ENCODE measurements at regions not wholly inside any gene's neighbourhood (a gene's known extent, or its start where the extent isn't known, plus 50 kb on each side); places are given as distances from the start of the nearest gene placed in this dataset.

- H3K4me1 ChIP-seq: no peaks in the 10 kb centered on the region
- Mint-ChIP-seq H3K4me3 (ENCODE audit: unreplicated experiment) (no peak overlapping the region), H3K27ac (ENCODE audit: unreplicated experiment) (no peak overlapping the region), H3K36me3 (ENCODE audit: insufficient read depth, unreplicated experiment) (no peaks in the 10 kb centered on the region), H3K4me1 (ENCODE audit: low read depth, unreplicated experiment) (no peaks in the 10 kb centered on the region), H3K9me3 (ENCODE audit: unreplicated experiment) (no peaks in the 10 kb centered on the region), H3K27me3 (ENCODE audit: insufficient read depth, unreplicated experiment) (peaks cover 9% of the 10 kb centered on the region)
- intact Hi-C loops (cut with micrococcal nuclease; ENCODE audit: unreplicated experiment): no loop called here
- no peaks in the 10 kb centered on the region for H3K27me3 ChIP-seq (replicated peaks; ENCODE audit: control insufficient read depth, insufficient read depth, low read length)
- no peak overlapping the region for H3K4me3 ChIP-seq (ENCODE audit: low read depth, low read length)
- CTCF ChIA-PET: no interaction called here
- POLR2A ChIA-PET: no interaction called here
- BruUV-seq (replicated peaks): no TSS peak
- no peak for DNase-seq
- no peak for TF ChIP-seq CTCF (IDR thresholded peaks at IDR 0.05; ENCODE audit: insufficient read depth in 1 of 2, low read depth in 1 of 2, low read length in 1 of 2, severe bottlenecking in 1 of 2, unreplicated experiment in 1 of 2)
- H3K9me3 ChIP-seq: no peaks in the 10 kb centered on the region
- no peaks in the 10 kb centered on the region for H3K36me3 ChIP-seq (ENCODE audit: control insufficient read depth, insufficient read depth, low read length)
Observed at GRCh38 chr5:143920772-143921171, 108.8 kb downstream of the HMHB1 start.

GRCh38 chr5:143921525-143922311 is 109.8 kb downstream of the HMHB1 start:
- H3K36me3 Mint-ChIP-seq (ENCODE audit: insufficient read depth, unreplicated experiment): no peaks in the 10 kb centered on the region
- no peak overlapping the region for H3K27ac Mint-ChIP-seq (ENCODE audit: unreplicated experiment)
- ChIA-PET POLR2A (no interaction called here), CTCF (no interaction called here)
- no peak for DNase-seq
- no peak overlapping the region for H3K4me3 ChIP-seq (ENCODE audit: low read depth, low read length)
- H3K4me1 Mint-ChIP-seq (ENCODE audit: low read depth, unreplicated experiment): no peaks in the 10 kb centered on the region
- H3K4me3 Mint-ChIP-seq (ENCODE audit: unreplicated experiment): no peak overlapping the region
- peaks cover 4% of the 10 kb centered on the region for H3K27me3 Mint-ChIP-seq (ENCODE audit: insufficient read depth, unreplicated experiment)
- no peaks in the 10 kb centered on the region for H3K9me3 ChIP-seq
- intact Hi-C loops (cut with micrococcal nuclease; ENCODE audit: unreplicated experiment): no loop called here
- TF ChIP-seq CTCF (IDR thresholded peaks at IDR 0.05; ENCODE audit: insufficient read depth in 1 of 2, low read depth in 1 of 2, low read length in 1 of 2, severe bottlenecking in 1 of 2, unreplicated experiment in 1 of 2): no peak
- no peaks in the 10 kb centered on the region for H3K4me1 ChIP-seq
- no peaks in the 10 kb centered on the region for H3K27me3 ChIP-seq (replicated peaks; ENCODE audit: control insufficient read depth, insufficient read depth, low read length)
- no peaks in the 10 kb centered on the region for H3K36me3 ChIP-seq (ENCODE audit: control insufficient read depth, insufficient read depth, low read length)
- no TSS peak for BruUV-seq (replicated peaks)
- no peaks in the 10 kb centered on the region for H3K9me3 Mint-ChIP-seq (ENCODE audit: unreplicated experiment)

GRCh38 chr5:143922718-143923117 is 110.8 kb downstream of the HMHB1 start:
- no peaks in the 10 kb centered on the region for H3K36me3 Mint-ChIP-seq (ENCODE audit: insufficient read depth, unreplicated experiment)
- no peak for DNase-seq
- Histone ChIP-seq H3K4me3 (ENCODE audit: low read depth, low read length) (no peak overlapping the region), H3K27me3 (replicated peaks; ENCODE audit: control insufficient read depth, insufficient read depth, low read length) (no peaks in the 10 kb centered on the region), H3K9me3 (no peaks in the 10 kb centered on the region), H3K4me1 (no peaks in the 10 kb centered on the region), H3K36me3 (ENCODE audit: control insufficient read depth, insufficient read depth, low read length) (no peaks in the 10 kb centered on the region)
- H3K27me3 Mint-ChIP-seq (ENCODE audit: insufficient read depth, unreplicated experiment): peaks cover 4% of the 10 kb centered on the region
- H3K4me1 Mint-ChIP-seq (ENCODE audit: low read depth, unreplicated experiment): no peaks in the 10 kb centered on the region
- intact Hi-C loops (cut with micrococcal nuclease; ENCODE audit: unreplicated experiment): no loop called here
- ChIA-PET CTCF (no interaction called here), POLR2A (no interaction called here)
- no peak overlapping the region for H3K27ac Mint-ChIP-seq (ENCODE audit: unreplicated experiment)
- no TSS peak for BruUV-seq (replicated peaks)
- H3K4me3 Mint-ChIP-seq (ENCODE audit: unreplicated experiment): no peak overlapping the region
- no peak for TF ChIP-seq CTCF (IDR thresholded peaks at IDR 0.05; ENCODE audit: insufficient read depth in 1 of 2, low read depth in 1 of 2, low read length in 1 of 2, severe bottlenecking in 1 of 2, unreplicated experiment in 1 of 2)
- H3K9me3 Mint-ChIP-seq (ENCODE audit: unreplicated experiment): no peaks in the 10 kb centered on the region

All from Caco-2 (cell line).